H1 (cell line): ENCODE measurements at regions not wholly inside any gene's neighbourhood (a gene's known extent, or its start where the extent isn't known, plus 50 kb on each side); places are given as distances from the start of the nearest gene placed in this dataset.

Experiments
- CTCF ChIA-PET: fragments of 300-600 bp; sonication (Branson Sonifier 250); formaldehyde crosslinking; loops from one replicate; lab custom pipeline; 2021; ENCODE audit not compliant: partially characterized antibody; lab: Charles Lee
- POLR2A ChIA-PET: fragments of 300-600 bp; sonication (Branson Sonifier 250); formaldehyde crosslinking; loops from one replicate; lab custom pipeline; 2021; ENCODE audit warnings: inconsistent platforms; ENCODE audit not compliant: partially characterized antibody; lab: Charles Lee
- DNase-seq, 2 experiments: peaks; one replicate each; pipeline versions ENCODE4 v3.0.0 to v3.0.0-alpha.2; 2010 to 2022; ENCODE audit warnings: low spot score in 2 of 2, low read depth in 1 of 2, mixed read lengths in 1 of 2
- FAIRE-seq: peaks from 2 replicates; lab custom pipeline; 2011; peaks lifted over from hg19 to GRCh38; lab: Jason Lieb, UNC
- H2AFZ ChIP-seq: 2 replicates; pipeline ENCODE4 v1.8.1; 2012; ENCODE audit warnings: low read length, inconsistent platforms
- H2AK5ac ChIP-seq: 2 replicates; pipeline ENCODE4 v1.6.1; 2013; ENCODE audit warnings: low read depth, low read length
- H2BK120ac ChIP-seq: replicated peaks from 2 replicates; pipeline ENCODE3; 2013; ENCODE audit warnings: low read depth, low read length, inconsistent platforms
- H2BK12ac ChIP-seq: 2 replicates; pipeline ENCODE4 v1.6.1; 2013; ENCODE audit warnings: low read depth, low read length
- H2BK15ac ChIP-seq: 2 replicates; pipeline ENCODE4 v1.6.1; 2013; ENCODE audit warnings: low read length
- H2BK20ac ChIP-seq: 2 replicates; pipeline ENCODE4 v1.6.1; 2013; ENCODE audit warnings: low read length
- H2BK5ac ChIP-seq: 2 replicates; pipeline ENCODE4 v1.6.1; 2013; ENCODE audit warnings: low read depth, low read length
- H3K14ac ChIP-seq: 2 replicates; pipeline ENCODE4 v1.6.1; 2013; ENCODE audit warnings: inconsistent platforms; ENCODE audit not compliant: insufficient read length
- H3K18ac ChIP-seq: 2 replicates; pipeline ENCODE4 v1.6.1; 2013; ENCODE audit warnings: low read length; ENCODE audit errors: extremely low read depth
- H3K23ac ChIP-seq: 2 replicates; pipeline ENCODE4 v1.6.1; 2013; ENCODE audit warnings: inconsistent platforms; ENCODE audit not compliant: insufficient read length
- H3K23me2 ChIP-seq: 2 replicates; pipeline ENCODE4 v1.6.1; 2013; ENCODE audit warnings: low read depth, low read length
- H3K27ac ChIP-seq: 2 replicates; pipeline ENCODE4 v1.6.1; 2011; ENCODE audit warnings: low read depth, low read length, inconsistent platforms
- H3K27me3 ChIP-seq, 4 experiments: replicated peaks in 1 of 4; 1 replicate in 1 of 4; 2 replicates in 3 of 4; pipeline versions ENCODE4 v1.6.1 to v1.8.1; 2011 to 2013; ENCODE audit warnings: low read length in 3 of 4, mild to moderate bottlenecking in 3 of 4, inconsistent platforms in 2 of 4, mixed read lengths in 2 of 4, moderate library complexity in 1 of 4; ENCODE audit not compliant: control insufficient read depth in 3 of 4, insufficient read depth in 3 of 4; ENCODE audit errors: extremely low read depth in 1 of 4
- H3K36me3 ChIP-seq, 4 experiments: 2 replicates each; pipeline versions ENCODE4 v1.6.1 to v1.8.1; 2011 to 2013; ENCODE audit warnings: mild to moderate bottlenecking in 4 of 4, low read length in 3 of 4, moderate library complexity in 2 of 4, control low read depth in 1 of 4, inconsistent platforms in 1 of 4; ENCODE audit not compliant: insufficient read depth in 4 of 4, control insufficient read depth in 2 of 4
- H3K4ac ChIP-seq: replicated peaks from 2 replicates; pipeline ENCODE3; 2013; ENCODE audit warnings: low read length, low read depth, mixed read lengths, inconsistent platforms; ENCODE audit not compliant: insufficient read length
- H3K4me1 ChIP-seq, 4 experiments: replicated peaks in 1 of 4; 1 replicate in 1 of 4; 2 replicates in 3 of 4; pipeline versions ENCODE4 v1.6.1 to v1.8.1; 2011 to 2013; ENCODE audit warnings: low read length in 3 of 4, inconsistent platforms in 2 of 4, mixed read lengths in 1 of 4; ENCODE audit not compliant: insufficient read depth in 4 of 4, control insufficient read depth in 3 of 4
- H3K4me2 ChIP-seq, 2 experiments: 2 replicates each; pipeline versions ENCODE4 v1.6.1 to v1.8.1; 2011 to 2013; ENCODE audit warnings: low read depth in 2 of 2, low read length in 2 of 2, control low read depth in 1 of 2, inconsistent platforms in 1 of 2, mild to moderate bottlenecking in 1 of 2; ENCODE audit not compliant: insufficient read depth in 1 of 2
- H3K4me3 ChIP-seq, 4 experiments: fragments of 200-600, 300-600 bp in 1 of 4; sonication (generic), shearing (Covaris generic), sonication (Bioruptor Twin) in 1 of 4; 2 replicates each; pipeline versions ENCODE4 v1.5.1 to v1.8.1; 2011 to 2016; ENCODE audit warnings: low read length in 4 of 4, low read depth in 3 of 4, control low read depth in 2 of 4, inconsistent platforms in 2 of 4, mild to moderate bottlenecking in 2 of 4, mixed read lengths in 1 of 4, moderate library complexity in 1 of 4; ENCODE audit not compliant: insufficient read depth in 2 of 4; ENCODE audit errors: extremely low read depth in 1 of 4
- H3K56ac ChIP-seq: replicated peaks from 2 replicates; pipeline ENCODE3; 2013; ENCODE audit warnings: low read depth, mild to moderate bottlenecking, mixed read lengths, low read length, inconsistent platforms; ENCODE audit not compliant: insufficient read length
- H3K79me1 ChIP-seq: 2 replicates; pipeline ENCODE4 v1.6.1; 2013; ENCODE audit warnings: low read depth, low read length, control low read depth
- H3K79me2 ChIP-seq, 2 experiments: 2 replicates each; pipeline versions ENCODE4 v1.6.1 to v1.8.1; 2012 to 2013; ENCODE audit warnings: low read length in 2 of 2, mild to moderate bottlenecking in 2 of 2, inconsistent platforms in 1 of 2; ENCODE audit not compliant: insufficient read depth in 2 of 2, control insufficient read depth in 1 of 2
- H3K9ac ChIP-seq, 4 experiments: replicated peaks in 1 of 4; 1 replicate in 1 of 4; 2 replicates in 3 of 4; pipeline versions ENCODE4 v1.6.1 to v1.8.1; 2011 to 2013; ENCODE audit warnings: low read depth in 3 of 4, low read length in 3 of 4, control low read depth in 2 of 4, mild to moderate bottlenecking in 2 of 4, moderate library complexity in 2 of 4, inconsistent platforms in 1 of 4; ENCODE audit errors: extremely low read depth in 1 of 4
- H3K9me3 ChIP-seq, 2 experiments: 2 replicates each; pipeline versions ENCODE4 v1.6.1 to v1.8.1; 2012 to 2013; ENCODE audit warnings: mild to moderate bottlenecking in 2 of 2, moderate library complexity in 2 of 2, control low read depth in 1 of 2, inconsistent platforms in 1 of 2, low read depth in 1 of 2, low read length in 1 of 2, mixed read lengths in 1 of 2; ENCODE audit not compliant: insufficient read depth in 2 of 2
- H4K20me1 ChIP-seq, 2 experiments: replicated peaks in 1 of 2; 2 replicates each; pipeline versions ENCODE3 to v1.8.1; 2011 to 2013; ENCODE audit warnings: inconsistent platforms in 2 of 2, low read length in 2 of 2, mild to moderate bottlenecking in 1 of 2; ENCODE audit not compliant: insufficient read depth in 2 of 2, control insufficient read depth in 1 of 2
- H4K5ac ChIP-seq: 2 replicates; pipeline ENCODE4 v1.6.1; 2013; ENCODE audit warnings: low read length, low read depth, mixed read lengths, inconsistent platforms; ENCODE audit not compliant: insufficient read length
- H4K8ac ChIP-seq: 2 replicates; pipeline ENCODE4 v1.8.0; 2013; ENCODE audit warnings: mild to moderate bottlenecking, moderate library complexity, low read length, inconsistent platforms; ENCODE audit not compliant: insufficient read depth; ENCODE audit errors: extremely low read depth
- H4K91ac ChIP-seq: replicated peaks from 2 replicates; pipeline ENCODE3; 2013; ENCODE audit warnings: low read length, mixed read lengths, inconsistent platforms; ENCODE audit not compliant: insufficient read length
- CHD1 ChIP-seq: IDR thresholded peaks from 2 replicates; pipeline ENCODE4 v1.6.1; 2012; ENCODE audit warnings: low read depth, low read length, improper control_type of control experiment
- EGR1 ChIP-seq: IDR thresholded peaks from 2 replicates; pipeline ENCODE4 v1.6.1; 2011; ENCODE audit warnings: low read depth, low read length, borderline replicate concordance
- GTF2F1 ChIP-seq: IDR thresholded peaks from 2 replicates; pipeline ENCODE4 v1.6.1; 2012; ENCODE audit warnings: low read depth, low read length, improper control_type of control experiment, borderline replicate concordance
- JUND ChIP-seq: IDR thresholded peaks from 2 replicates; pipeline ENCODE4 v1.6.1; 2011; ENCODE audit warnings: mild to moderate bottlenecking, improper control_type of control experiment, low read length
- KDM4A ChIP-seq: IDR thresholded peaks from one replicate; pipeline ENCODE4 v1.7.1; 2012; ENCODE audit warnings: low read depth, mild to moderate bottlenecking, moderate library complexity, low read length, inconsistent platforms; ENCODE audit not compliant: severe bottlenecking
- MAFK ChIP-seq: IDR thresholded peaks from 2 replicates; pipeline ENCODE4 v1.6.1; 2012; ENCODE audit warnings: low read depth, mild to moderate bottlenecking, improper control_type of control experiment, low read length
- NANOG ChIP-seq: IDR thresholded peaks from 2 replicates; pipeline ENCODE4 v1.6.1; 2011; ENCODE audit warnings: low read length, low read depth, mild to moderate bottlenecking, inconsistent platforms; ENCODE audit not compliant: insufficient read depth, poor library complexity, severe bottlenecking
- POLR2AphosphoS5 ChIP-seq: IDR thresholded peaks from 2 replicates; pipeline ENCODE4 v1.6.1; 2011; ENCODE audit warnings: low read depth, low read length
- SIRT6 ChIP-seq: IDR thresholded peaks from one replicate; pipeline ENCODE4 v1.7.1; 2012; ENCODE audit warnings: low read length, inconsistent platforms
- SP2 ChIP-seq: IDR thresholded peaks from 2 replicates; pipeline ENCODE4 v1.6.1; 2012; ENCODE audit warnings: mild to moderate bottlenecking, low read length, inconsistent platforms
- SP4 ChIP-seq: IDR thresholded peaks from 2 replicates; pipeline ENCODE4 v1.6.1; 2012; ENCODE audit warnings: low read length, inconsistent platforms
- SRF ChIP-seq: IDR thresholded peaks from 2 replicates; pipeline ENCODE4 v1.6.1; 2011; ENCODE audit warnings: mild to moderate bottlenecking, low read depth, low read length, moderate library complexity
- TEAD4 ChIP-seq: IDR thresholded peaks from 2 replicates; pipeline ENCODE4 v1.6.1; 2012; ENCODE audit warnings: low read depth, low read length, inconsistent platforms, mixed read lengths
- WGBS, 2 experiments: shearing (Covaris generic) in 1 of 2; methylation state at CpG; one replicate each; pipeline versions ENCODE4 v1.1.6 to v1.1.7; 2013 to 2015; ENCODE audit warnings: low lambda C conversion rate in 2 of 2, mixed read lengths in 2 of 2, inconsistent platforms in 1 of 2, low coverage in 1 of 2, missing lambda C conversion rate in 1 of 2; ENCODE audit not compliant: insufficient replicate concordance in 2 of 2, insufficient coverage in 1 of 2, insufficient read length in 1 of 2; ENCODE audit errors: extremely low coverage in 1 of 2, missing lambda C conversion rate in 1 of 2; 5-methylcytosine and 5-hydroxymethylcytosine counted together
- TF ChIP-seq, protein P1 (sequence below): IDR thresholded peaks from 2 replicates; pipeline ENCODE4 v1.6.1; 2012; ENCODE audit warnings: inconsistent platforms

DNA sequence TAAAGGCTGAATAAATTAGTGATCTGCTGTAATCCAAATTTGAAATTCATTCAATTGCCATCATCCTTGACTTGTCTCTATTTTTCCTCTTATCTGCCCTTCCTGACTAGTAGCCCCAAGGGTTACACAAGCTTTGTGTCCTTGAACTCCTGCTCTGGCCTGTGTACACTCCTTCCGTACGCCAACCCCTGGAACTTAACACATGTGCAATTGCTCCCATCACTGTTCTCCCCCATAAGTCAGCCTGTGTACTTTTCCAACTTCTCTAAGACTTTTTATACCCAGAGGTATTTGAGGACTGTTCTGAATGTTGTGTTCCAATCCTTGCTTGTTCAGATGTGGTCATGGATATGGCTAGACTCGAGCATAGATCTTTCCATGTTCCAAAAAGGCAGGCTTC lies 171.1 kb upstream of the G2E3 start:
- no peak overlapping the region for H3K4ac ChIP-seq
- H3K9me3 ChIP-seq: no peaks in the 10 kb centered on the region
- FAIRE-seq (no peak), DNase-seq (no peak)
- H3K56ac ChIP-seq: no peak overlapping the region
- ChIA-PET POLR2A (no interaction called here), CTCF (interaction anchor here (1.5 to 2.6 kb wide), 2 partner anchors 12 to 15 kb away, joined by 3 to 12 read pairs; no protein-coding TSS in a partner anchor)
- H2BK15ac ChIP-seq: no peak overlapping the region
- H4K91ac ChIP-seq: no peak overlapping the region
- H3K79me1 ChIP-seq: no peaks in the 10 kb centered on the region
- H3K27ac ChIP-seq: no peak overlapping the region
- no peaks in the 10 kb centered on the region; a peak in 1 of 7 replicates for H3K4me1 ChIP-seq
- H4K5ac ChIP-seq: no peak overlapping the region
- H4K8ac ChIP-seq: no peak overlapping the region
- no peaks in the 10 kb centered on the region for H4K20me1 ChIP-seq
- peak overlapping the region; percentile 10 for H3K14ac ChIP-seq
- no peaks in the 10 kb centered on the region for H3K27me3 ChIP-seq
- H3K18ac ChIP-seq: no peak overlapping the region
- H2AFZ ChIP-seq: no peak overlapping the region
- H2BK120ac ChIP-seq: no peak overlapping the region
- H2AK5ac ChIP-seq: no peak overlapping the region
- H2BK12ac ChIP-seq: no peak overlapping the region
- no peak overlapping the region for H3K9ac ChIP-seq
- H3K23ac ChIP-seq: no peak overlapping the region
- H3K79me2 ChIP-seq: no peaks in the 10 kb centered on the region
- H2BK5ac ChIP-seq: no peak overlapping the region
- H3K4me2 ChIP-seq: no peak overlapping the region
- no peaks in the 10 kb centered on the region for H3K23me2 ChIP-seq
- no peak overlapping the region for H2BK20ac ChIP-seq
- 96% methylated on average over 3 of the region's 3 CpGs; no CpG with 5 or more reads in 1 of the 2 experiments for WGBS, 2 experiments
- TF ChIP-seq POLR2AphosphoS5 (no peak), CHD1 (no peak), SIRT6 (no peak), TEAD4 (no peak), GTF2F1 (no peak), NANOG (no peak), MAFK (no peak), SP2 (no peak), SP4 (no peak), EGR1 (no peak), KDM4A (no peak), JUND (no peak), SRF (no peak)
- TF ChIP-seq, protein P1, sequence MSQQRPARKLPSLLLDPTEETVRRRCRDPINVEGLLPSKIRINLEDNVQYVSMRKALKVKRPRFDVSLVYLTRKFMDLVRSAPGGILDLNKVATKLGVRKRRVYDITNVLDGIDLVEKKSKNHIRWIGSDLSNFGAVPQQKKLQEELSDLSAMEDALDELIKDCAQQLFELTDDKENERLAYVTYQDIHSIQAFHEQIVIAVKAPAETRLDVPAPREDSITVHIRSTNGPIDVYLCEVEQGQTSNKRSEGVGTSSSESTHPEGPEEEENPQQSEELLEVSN: no peak
- no peaks in the 10 kb centered on the region for H3K36me3 ChIP-seq
- no peak overlapping the region for H3K4me3 ChIP-seq
